GM11168 (cell line): ENCODE measurements at regions not wholly inside any gene's neighbourhood (a gene's known extent, or its start where the extent isn't known, plus 50 kb on each side); places are given as distances from the start of the nearest gene placed in this dataset.

Experiments used
- in situ Hi-C: fragments of 300-500 bp; cut with MboI; formaldehyde crosslinking; loops from one replicate; pipeline ENCODE4 v1.12.0; 2022; ENCODE audit warnings: low sequenced_read_pairs; ENCODE audit not compliant: unreplicated experiment

- in situ Hi-C loops, result no loop called here
Measured at GRCh38 chr4:20302336-20302735, 50.6 kb downstream of the SLIT2 start.

- in situ Hi-C loops, result no loop called here
Measured at GRCh38 chr4:20305976-20306375, 54.3 kb downstream of the SLIT2 start.

GRCh38 chr4:20311856-20312255 lies 60.2 kb downstream of the SLIT2 start:
- in situ Hi-C loops, result no loop called here

- in situ Hi-C loops, result no loop called here
Measured at GRCh38 chr4:20313237-20314030, 61.7 kb downstream of the SLIT2 start.

GRCh38 chr4:20317424-20317985 lies 65.8 kb downstream of the SLIT2 start:
- in situ Hi-C loops, result no loop called here

GRCh38 chr4:20318001-20318908 lies 66.5 kb downstream of the SLIT2 start:
- in situ Hi-C loops, result no loop called here

GRCh38 chr4:20318909-20319277 lies 67.2 kb downstream of the SLIT2 start:
- in situ Hi-C loops, result no loop called here

GRCh38 chr4:20319825-20320612 lies 68.3 kb downstream of the SLIT2 start:
- in situ Hi-C loops, result no loop called here

- in situ Hi-C loops, result no loop called here
Measured at GRCh38 chr4:20323991-20324390, 72.3 kb downstream of the SLIT2 start.

- in situ Hi-C loops, result no loop called here
Measured at GRCh38 chr4:20326460-20326859, 74.8 kb downstream of the SLIT2 start.

GRCh38 chr4:20326977-20327376 lies 75.3 kb downstream of the SLIT2 start:
- in situ Hi-C loops, result no loop called here

- in situ Hi-C loops, result no loop called here
Measured at GRCh38 chr4:20327808-20328207, 76.1 kb downstream of the SLIT2 start.

- in situ Hi-C loops, result no loop called here
Measured at GRCh38 chr4:20331642-20332041, 79.9 kb downstream of the SLIT2 start.

- in situ Hi-C loops, result no loop called here
Measured at GRCh38 chr4:20333141-20333715, 81.5 kb downstream of the SLIT2 start.

- in situ Hi-C loops, result no loop called here
Measured at GRCh38 chr4:20337261-20337664, 85.6 kb downstream of the SLIT2 start.

- in situ Hi-C loops, result no loop called here
Measured at GRCh38 chr4:20338841-20339240, 87.1 kb downstream of the SLIT2 start.

GRCh38 chr4:20341134-20341738 lies 89.5 kb downstream of the SLIT2 start:
- in situ Hi-C loops, result no loop called here

- in situ Hi-C loops, result no loop called here
Measured at GRCh38 chr4:20347531-20347930, 95.8 kb downstream of the SLIT2 start.

- in situ Hi-C loops, result no loop called here
Measured at GRCh38 chr4:20348411-20348810, 96.7 kb downstream of the SLIT2 start.
